Activated CD8-positive, alpha-beta memory T cell treated with anti-CD3 and anti-CD28 coated beads, Interleukin-2, amount 50 U/mL, for 24 hours (primary cell): ENCODE measurements at regions not wholly inside any gene's neighbourhood (a gene's known extent, or its start where the extent isn't known, plus 50 kb on each side); places are given as distances from the start of the nearest gene placed in this dataset.

ENCODE experiments used
- DNase-seq: peaks from one replicate; pipeline ENCODE4 v3.0.0-alpha.2; 2020; ENCODE audit errors: extremely low read depth

GRCh38 chr12:92650228-92650822 is 52.5 kb upstream of the PLEKHG7 start:
- no peak for DNase-seq

- DNase-seq: peak; percentile 26
These were observed 53.1 kb upstream of the PLEKHG7 start for GRCh38 chr12:92649511-92650227.

- no peak for DNase-seq
These were observed 54.4 kb upstream of the PLEKHG7 start for GRCh38 chr12:92648242-92649031.

GRCh38 chr12:92641291-92641690 is 61.5 kb upstream of the PLEKHG7 start:
- DNase-seq: no peak

GRCh38 chr12:92640691-92641090 is 62.1 kb upstream of the PLEKHG7 start:
- DNase-seq: no peak

- no peak for DNase-seq
These were observed 63.8 kb upstream of the PLEKHG7 start for GRCh38 chr12:92639017-92639416.

GRCh38 chr12:92634730-92635129 is 68.1 kb upstream of the PLEKHG7 start:
- no peak for DNase-seq

GRCh38 chr12:92634202-92634601 is 68.6 kb upstream of the PLEKHG7 start:
- DNase-seq: no peak

GRCh38 chr12:92630968-92631367 is 71.8 kb upstream of the PLEKHG7 start:
- no peak for DNase-seq

- no peak for DNase-seq
These were observed 73.3 kb upstream of the PLEKHG7 start for GRCh38 chr12:92629349-92630065.

- no peak for DNase-seq
These were observed 74.3 kb upstream of the PLEKHG7 start for GRCh38 chr12:92628476-92628875.

GRCh38 chr12:92627511-92627910 is 75.3 kb upstream of the PLEKHG7 start:
- DNase-seq: no peak

- no peak for DNase-seq
These were observed 77.0 kb upstream of the PLEKHG7 start for GRCh38 chr12:92625639-92626310.

GRCh38 chr12:92624236-92624635 is 78.6 kb upstream of the PLEKHG7 start:
- DNase-seq: no peak

GRCh38 chr12:92623386-92623785 is 79.4 kb upstream of the PLEKHG7 start:
- no peak for DNase-seq

GRCh38 chr12:92621833-92622232 is 81.0 kb upstream of the PLEKHG7 start:
- DNase-seq: no peak

- DNase-seq: no peak
These were observed 81.5 kb upstream of the PLEKHG7 start for GRCh38 chr12:92621312-92621711.

GRCh38 chr12:92619730-92620684 is 82.8 kb upstream of the PLEKHG7 start:
- no peak for DNase-seq

GRCh38 chr12:92619026-92619425 is 83.8 kb upstream of the PLEKHG7 start:
- no peak for DNase-seq

GRCh38 chr12:92615703-92616102 is 87.1 kb upstream of the PLEKHG7 start:
- DNase-seq: no peak
